CD8-positive, alpha-beta memory T cell (primary cell): ENCODE measurements at regions not wholly inside any gene's neighbourhood (a gene's known extent, or its start where the extent isn't known, plus 50 kb on each side); places are given as distances from the start of the nearest gene placed in this dataset.

ENCODE experiments used
- CTCF ChIA-PET: fragments of 350-600 bp; sonication (Branson Sonifier 250); formaldehyde crosslinking; loops from one replicate; lab custom pipeline; 2021; ENCODE audit warnings: antibody characterized with exemption; lab: Charles Lee
- POLR2A ChIA-PET: fragments of 350-600 bp; sonication (Branson Sonifier 250); formaldehyde crosslinking; loops from one replicate; lab custom pipeline; 2021; ENCODE audit warnings: antibody characterized with exemption; lab: Charles Lee
- DNase-seq, 5 donors: peaks; one replicate each; pipeline versions ENCODE4 v3.0.0 to v3.0.0-alpha.2; 2020 to 2022; ENCODE audit warnings: mixed read lengths in 1 of 5
- H3K27ac ChIP-seq: one replicate; pipeline ENCODE4 v1.7.0; 2013; ENCODE audit warnings: low read depth, mild to moderate bottlenecking, low read length, moderate library complexity
- H3K27me3 ChIP-seq: 2 replicates; pipeline ENCODE4 v1.7.0; 2013; ENCODE audit warnings: low read length, mild to moderate bottlenecking; ENCODE audit not compliant: insufficient read depth, poor library complexity, severe bottlenecking
- H3K36me3 ChIP-seq: 2 replicates; pipeline ENCODE4 v1.7.0; 2013; ENCODE audit warnings: mild to moderate bottlenecking, low read length, moderate library complexity; ENCODE audit not compliant: insufficient read depth
- H3K4me1 ChIP-seq: 2 replicates; pipeline ENCODE4 v1.7.0; 2013; ENCODE audit warnings: mild to moderate bottlenecking, low read length, moderate library complexity; ENCODE audit not compliant: insufficient read depth
- H3K4me3 ChIP-seq: 2 replicates; pipeline ENCODE4 v1.7.0; 2013; ENCODE audit warnings: mild to moderate bottlenecking, low read length
- H3K9me3 ChIP-seq: 2 replicates; pipeline ENCODE4 v1.7.0; 2013; ENCODE audit warnings: mild to moderate bottlenecking, low read length
- H3K27ac Mint-ChIP-seq, 8 donors: one replicate each; pipeline ENCODE4 v1.8.0; 2020 to 2021; ENCODE audit warnings: mixed read lengths in 8 of 8, mild to moderate bottlenecking in 6 of 8, inconsistent platforms in 3 of 8, moderate library complexity in 3 of 8
- H3K27me3 Mint-ChIP-seq, 2 donors: one replicate each; pipeline ENCODE4 v1.8.0; 2020 to 2021; ENCODE audit warnings: mixed read lengths in 2 of 2, mild to moderate bottlenecking in 1 of 2, moderate library complexity in 1 of 2
- H3K36me3 Mint-ChIP-seq, 3 donors: one replicate each; pipeline ENCODE4 v1.8.0; 2020 to 2021; ENCODE audit warnings: mixed read lengths in 3 of 3, inconsistent platforms in 1 of 3, mild to moderate bottlenecking in 1 of 3
- H3K4me1 Mint-ChIP-seq, 3 donors: one replicate each; pipeline ENCODE4 v1.8.0; 2020 to 2021; ENCODE audit warnings: mixed read lengths in 3 of 3, inconsistent platforms in 1 of 3, mild to moderate bottlenecking in 1 of 3
- H3K4me3 Mint-ChIP-seq, 7 donors: one replicate each; pipeline ENCODE4 v1.8.0; 2020 to 2021; ENCODE audit warnings: mixed read lengths in 7 of 7, mild to moderate bottlenecking in 6 of 7, moderate library complexity in 4 of 7, inconsistent platforms in 2 of 7
- H3K9me3 Mint-ChIP-seq, 5 donors: one replicate each; pipeline ENCODE4 v1.8.0; 2020 to 2022; ENCODE audit warnings: mixed read lengths in 5 of 5, mild to moderate bottlenecking in 3 of 5, moderate library complexity in 2 of 5, inconsistent platforms in 1 of 5

DNA sequence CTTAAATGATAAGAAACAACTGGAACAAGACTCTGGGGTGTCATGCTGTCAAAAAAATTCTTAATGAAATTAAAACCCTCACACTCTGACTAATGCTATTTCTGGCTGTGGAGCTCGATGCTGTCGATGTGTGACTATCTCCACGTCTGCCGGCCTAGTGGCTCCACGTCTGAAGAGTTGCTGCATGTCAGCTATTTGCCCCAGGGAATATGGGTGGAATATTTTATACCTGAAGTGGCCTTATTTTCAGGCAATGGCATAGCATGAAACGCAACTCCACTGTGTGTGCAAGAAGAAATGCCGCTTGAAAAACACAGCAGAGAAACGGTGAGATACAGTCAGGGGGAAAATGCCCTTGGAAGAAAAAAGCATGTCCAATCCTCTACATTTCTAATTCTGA, 50.9 kb upstream of the MGMT start:
- Histone ChIP-seq H3K27ac (no peak overlapping the region), H3K27me3 (no peaks in the 10 kb centered on the region), H3K36me3 (no peaks in the 10 kb centered on the region), H3K4me3 (no peak overlapping the region), H3K4me1 (no peaks in the 10 kb centered on the region), H3K9me3 (no peaks in the 10 kb centered on the region)
- no peak overlapping the region for H3K27ac Mint-ChIP-seq
- DNase-seq: no peak
- H3K4me3 Mint-ChIP-seq: peak overlapping the region in 1 of 7 donors; percentile 66
- POLR2A ChIA-PET: no interaction called here
- peaks cover 3 to 6% of the 10 kb centered on the region in 2 donors for H3K27me3 Mint-ChIP-seq
- CTCF ChIA-PET: no interaction called here
- H3K4me1 Mint-ChIP-seq: no peaks in the 10 kb centered on the region
- no peaks in the 10 kb centered on the region for H3K36me3 Mint-ChIP-seq
- H3K9me3 Mint-ChIP-seq: no peaks in the 10 kb centered on the region

DNA sequence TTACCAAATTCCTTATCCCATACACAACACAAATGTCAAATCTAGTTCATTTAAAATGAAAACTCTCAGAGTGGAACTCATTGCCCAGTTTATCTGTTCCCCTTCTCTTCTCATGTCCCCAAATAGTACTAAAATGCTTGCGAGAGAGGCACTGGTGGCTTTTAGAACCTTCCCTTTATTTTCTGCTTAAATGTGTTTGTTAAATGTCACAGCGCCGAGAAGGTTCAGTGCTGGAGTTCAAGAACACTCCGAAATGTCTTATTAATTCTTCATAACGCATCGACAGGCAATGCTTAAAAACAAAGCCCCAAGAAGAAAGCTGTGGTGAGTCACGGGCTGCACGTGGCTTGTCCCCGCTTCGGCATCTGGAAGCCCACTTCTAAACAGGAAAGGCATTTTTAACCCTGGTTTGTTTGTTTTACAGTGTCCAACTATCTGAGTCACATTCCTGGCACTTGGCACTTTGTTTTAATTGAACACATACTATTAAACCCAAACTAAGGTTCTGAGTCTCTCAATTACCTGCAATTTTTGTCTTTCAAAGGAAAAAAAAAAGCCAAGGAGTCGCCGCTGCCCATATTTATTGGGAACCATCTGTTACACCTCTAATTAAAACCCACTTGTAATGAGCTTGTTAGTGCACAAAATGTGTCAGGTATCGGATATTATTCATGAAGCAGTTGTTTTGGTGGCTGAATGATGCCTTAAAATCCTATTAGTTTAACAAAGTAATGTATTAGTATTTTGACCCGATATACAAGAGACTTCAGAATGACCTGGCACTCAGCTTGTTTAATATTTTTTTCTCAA, 49.9 kb upstream of the MGMT start:
- H3K4me3 Mint-ChIP-seq: no peak overlapping the region
- H3K4me1 ChIP-seq: no peaks in the 10 kb centered on the region
- no peaks in the 10 kb centered on the region for H3K36me3 ChIP-seq
- no peaks in the 10 kb centered on the region for H3K27me3 ChIP-seq
- no peaks in the 10 kb centered on the region for H3K36me3 Mint-ChIP-seq
- H3K27ac Mint-ChIP-seq: no peak overlapping the region
- DNase-seq: no peak
- ChIA-PET POLR2A (no interaction called here), CTCF (no interaction called here)
- no peaks in the 10 kb centered on the region for H3K9me3 Mint-ChIP-seq
- H3K27ac ChIP-seq: no peak overlapping the region
- peaks cover 6 to 9% of the 10 kb centered on the region in 2 donors for H3K27me3 Mint-ChIP-seq
- no peak overlapping the region for H3K4me3 ChIP-seq
- no peaks in the 10 kb centered on the region for H3K9me3 ChIP-seq
- no peaks in the 10 kb centered on the region for H3K4me1 Mint-ChIP-seq
